Transverse colon (tissue), 4 donors: ENCODE measurements at regions not wholly inside any gene's neighbourhood (a gene's known extent, or its start where the extent isn't known, plus 50 kb on each side); places are given as distances from the start of the nearest gene placed in this dataset.

ENCODE experiments used
- DNase-seq: peaks from one replicate; pipeline ENCODE4 v3.0.0-alpha.2; 2019
- H3K27ac ChIP-seq, 4 donors: fragments of 200-600 bp; sonication (generic); 2 replicates each; pipeline ENCODE4 v1.5.1; 2016 to 2018; ENCODE audit warnings: inconsistent platforms in 4 of 4
- H3K27me3 ChIP-seq: fragments of 200-600 bp; sonication (generic); 2 replicates; pipeline ENCODE4 v1.5.1; 2017; ENCODE audit warnings: inconsistent platforms
- H3K36me3 ChIP-seq, 4 donors: fragments of 200-600 bp; sonication (generic); 2 replicates each; pipeline ENCODE4 v1.5.1; 2017 to 2019; ENCODE audit warnings: inconsistent platforms in 4 of 4
- H3K4me1 ChIP-seq, 4 donors: fragments of 200-600 bp; sonication (generic); 2 replicates each; pipeline ENCODE4 v1.5.1; 2017 to 2020; ENCODE audit warnings: inconsistent platforms in 4 of 4
- H3K4me3 ChIP-seq, 4 donors: fragments of 200-600 bp; sonication (generic); 1 replicate in 1 of 4; 2 replicates in 3 of 4; pipeline versions ENCODE4 v1.5.1 to v1.6.1; 2017 to 2019; ENCODE audit warnings: inconsistent platforms in 4 of 4
- H3K9me3 ChIP-seq, 2 donors: fragments of 200-600 bp; sonication (generic); 2 replicates each; pipeline ENCODE4 v1.5.1; 2017 to 2019; ENCODE audit warnings: inconsistent platforms in 2 of 2
- CTCF ChIP-seq, 5 experiments: fragments of 200-600 bp in 3 of 5; fragments of 450-650 bp in 2 of 5; sonication (generic) in 3 of 5; IDR thresholded peaks; 1 replicate in 2 of 5; 2 replicates in 3 of 5; pipeline ENCODE4 v1.5.1; 2016 to 2017; ENCODE audit warnings: antibody characterized with exemption in 5 of 5, inconsistent platforms in 3 of 5, mild to moderate bottlenecking in 2 of 5, moderate library complexity in 1 of 5
- EP300 ChIP-seq: sonication (generic); formaldehyde crosslinking; IDR thresholded peaks from one replicate; pipeline ENCODE4 v1.6.1; 2017; ENCODE audit warnings: antibody characterized with exemption, low read depth
- POLR2A ChIP-seq: fragments of 450-650 bp; IDR thresholded peaks from one replicate; pipeline ENCODE4 v1.6.1; 2016; ENCODE audit warnings: antibody characterized with exemption, mild to moderate bottlenecking, moderate library complexity
- POLR2AphosphoS5 ChIP-seq, 3 donors: sonication (generic); formaldehyde crosslinking; IDR thresholded peaks; one replicate each; pipeline ENCODE4 v1.6.1; 2016; ENCODE audit warnings: antibody characterized with exemption in 3 of 3
- WGBS, 2 donors: methylation state at CpG; one replicate each; pipeline ENCODE4 v1.1.5; 2018; ENCODE audit warnings: low coverage in 1 of 2; 5-methylcytosine and 5-hydroxymethylcytosine counted together
- in situ Hi-C, 4 donors: fragments of 200-750 bp; cut with MboI; loops; one replicate each; pipeline versions ENCODE4 v1.15.0 to v1.15.1; 2017; ENCODE audit warnings: low sequenced_read_pairs in 3 of 4, low pct_ligation_motif_present in 1 of 4, low pct_unique_long_range_greater_than_20kb in 1 of 4
- intact Hi-C: fragments of 100-400 bp; cut with DNase I; formaldehyde crosslinking; loops from one replicate; pipeline ENCODE4 v1.15.1; 2023; ENCODE audit warnings: low total_unique reads

GRCh38 chr17:13209081-13209480, 191.3 kb upstream of the ELAC2 start:
- WGBS, 2 donors = 76 to 78% methylated on average over 3 of the region's 3 CpGs
- H3K27me3 ChIP-seq = no peaks in the 10 kb centered on the region
- intact Hi-C loops (no loop called here), in situ Hi-C loops (loop anchor here in 1 of 4 donors (25.0 kb wide), 1 partner anchor 103 kb away; no protein-coding TSS in a partner anchor)
- H3K4me1 ChIP-seq = no peaks in the 10 kb centered on the region
- H3K36me3 ChIP-seq = no peaks in the 10 kb centered on the region
- H3K9me3 ChIP-seq = no peaks in the 10 kb centered on the region
- H3K27ac ChIP-seq = no peak overlapping the region
- TF ChIP-seq POLR2A = no peak
- no peak for TF ChIP-seq CTCF (IDR thresholded peaks at IDR 0.05)
- TF ChIP-seq EP300 = no peak
- TF ChIP-seq POLR2AphosphoS5 (IDR thresholded peaks at IDR 0.05) = no peak
- no peak for DNase-seq
- no peak overlapping the region for H3K4me3 ChIP-seq

GRCh38 chr17:13204607-13205237, 186.9 kb upstream of the ELAC2 start:
- TF ChIP-seq POLR2AphosphoS5 (IDR thresholded peaks at IDR 0.05) (no peak), POLR2A (no peak), EP300 (no peak), CTCF (IDR thresholded peaks at IDR 0.05) (no peak)
- H3K9me3 ChIP-seq = no peaks in the 10 kb centered on the region
- 51 to 73% methylated on average over 5 to 8 of the region's 8 CpGs for WGBS, 2 donors
- intact Hi-C loops = no loop called here
- no peak overlapping the region for H3K4me3 ChIP-seq
- no peaks in the 10 kb centered on the region for H3K36me3 ChIP-seq
- in situ Hi-C loops = loop anchor here in 1 of 4 donors (25.0 kb wide), 1 partner anchor 108 kb away; no protein-coding TSS in a partner anchor
- no peak for DNase-seq
- H3K27ac ChIP-seq = peak overlapping the region in 1 of 4 donors; percentile 36
- H3K27me3 ChIP-seq = no peaks in the 10 kb centered on the region
- H3K4me1 ChIP-seq = no peaks in the 10 kb centered on the region

DNA sequence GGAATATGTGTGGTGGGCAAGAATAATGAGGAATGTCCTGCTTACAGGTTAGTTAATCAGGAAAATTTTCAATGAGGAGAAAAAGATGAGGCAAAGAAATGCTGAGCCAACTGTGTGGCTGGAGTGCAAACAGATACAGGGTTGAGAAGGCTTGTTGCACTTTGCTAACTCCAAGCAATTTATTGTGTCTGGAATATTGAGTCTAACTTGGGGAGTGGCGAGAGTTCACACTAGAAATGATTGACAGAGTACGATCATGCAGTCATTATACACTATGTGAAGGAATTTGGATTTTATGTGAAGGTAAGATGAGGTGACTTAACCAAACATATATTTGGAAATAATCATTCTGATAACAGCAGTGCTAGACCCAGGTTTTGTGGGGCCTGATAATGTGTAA, 185.0 kb upstream of the ELAC2 start:
- Histone ChIP-seq H3K4me3 (no peak overlapping the region), H3K27me3 (no peaks in the 10 kb centered on the region), H3K36me3 (no peaks in the 10 kb centered on the region), H3K9me3 (no peaks in the 10 kb centered on the region), H3K4me1 (no peaks in the 10 kb centered on the region), H3K27ac (no peak overlapping the region)
- WGBS, 2 donors = 44 to 63% methylated on average over 2 of the region's 2 CpGs
- intact Hi-C loops (no loop called here), in situ Hi-C loops (loop anchor here in 1 of 4 donors (25.0 kb wide), 1 partner anchor 109 kb away; no protein-coding TSS in a partner anchor)
- DNase-seq = no peak
- TF ChIP-seq CTCF (IDR thresholded peaks at IDR 0.05) (no peak), EP300 (no peak), POLR2AphosphoS5 (IDR thresholded peaks at IDR 0.05) (no peak), POLR2A (no peak)

DNA sequence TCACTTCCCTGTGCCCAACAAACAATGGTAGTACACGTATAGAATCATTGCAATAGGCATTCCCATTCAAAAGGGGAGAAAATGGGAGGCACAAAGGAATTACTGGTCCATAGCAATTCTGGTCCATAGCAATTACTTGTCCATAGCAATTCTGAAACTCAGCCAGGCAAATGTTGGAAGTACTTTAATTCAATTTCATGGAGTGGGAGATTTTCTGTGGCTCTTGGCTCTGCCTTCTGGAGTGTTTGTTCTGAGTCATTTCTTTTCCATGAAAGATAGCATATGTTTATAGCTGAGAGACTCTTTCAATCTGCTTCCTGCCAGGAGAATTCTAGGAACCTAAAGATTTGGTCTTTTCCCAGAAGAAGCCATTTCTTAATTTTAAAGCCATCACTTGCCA, 182.8 kb upstream of the ELAC2 start:
- intact Hi-C loops = no loop called here
- Histone ChIP-seq H3K36me3 (no peaks in the 10 kb centered on the region), H3K4me1 (no peaks in the 10 kb centered on the region), H3K4me3 (no peak overlapping the region), H3K9me3 (no peaks in the 10 kb centered on the region), H3K27me3 (no peaks in the 10 kb centered on the region), H3K27ac (no peak overlapping the region)
- no peak for DNase-seq
- TF ChIP-seq POLR2A (no peak), EP300 (no peak), CTCF (IDR thresholded peaks at IDR 0.05) (no peak), POLR2AphosphoS5 (IDR thresholded peaks at IDR 0.05) (no peak)
- WGBS, 2 donors = 40 to 71% methylated on average over 1 of the region's 1 CpG
- in situ Hi-C loops = loop anchor here in 1 of 4 donors (25.0 kb wide), 1 partner anchor 112 kb away; no protein-coding TSS in a partner anchor
